ENCODE measurements at regions not wholly inside any gene's neighbourhood (a gene's known extent, or its start where the extent isn't known, plus 50 kb on each side); places are given as distances from the start of the nearest gene placed in this dataset.
"Not testable (repeated sequence)": the region's sequence is repeated elsewhere in the genome, so short reads cannot be mapped to it uniquely, and the experiment has no call there.

DNA sequence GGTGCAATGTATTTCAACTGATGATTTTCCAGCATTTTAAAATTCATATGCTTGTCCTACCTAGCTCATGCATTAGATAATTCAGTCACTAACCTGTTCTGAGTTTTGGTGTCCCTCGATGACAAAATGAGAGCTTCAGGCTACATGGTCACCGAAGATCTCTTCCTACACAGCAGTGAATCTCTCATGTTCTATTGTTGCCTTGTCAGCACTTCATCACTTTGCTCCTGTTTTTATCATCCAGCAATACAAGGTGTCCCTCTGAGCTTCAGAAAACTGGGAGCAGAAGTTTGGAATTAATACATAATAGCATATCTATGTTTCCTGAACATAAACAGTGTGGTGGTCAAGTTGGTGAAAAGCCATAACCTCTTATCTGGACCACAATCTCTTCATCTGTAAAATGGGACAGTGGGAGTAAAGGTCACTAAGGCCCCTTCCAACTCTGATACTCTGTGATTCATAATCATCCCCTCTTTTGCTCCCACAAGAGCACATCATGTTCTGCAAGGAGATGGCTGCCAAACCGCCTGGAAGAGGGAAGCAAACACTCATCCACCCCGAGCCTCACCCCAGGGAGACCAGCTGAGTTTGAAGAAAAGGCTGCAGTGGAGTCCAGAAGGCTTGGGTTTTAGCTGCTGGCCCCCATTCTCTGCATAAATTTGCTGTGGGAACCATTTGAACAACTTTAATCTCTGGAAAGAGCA is 137.9 kb upstream of the F3 start:
- DNase-seq (ENCODE audit: low spot score) = peak; percentile 80
- intact Hi-C loops (cut with DNase I) = no loop called here

DNA sequence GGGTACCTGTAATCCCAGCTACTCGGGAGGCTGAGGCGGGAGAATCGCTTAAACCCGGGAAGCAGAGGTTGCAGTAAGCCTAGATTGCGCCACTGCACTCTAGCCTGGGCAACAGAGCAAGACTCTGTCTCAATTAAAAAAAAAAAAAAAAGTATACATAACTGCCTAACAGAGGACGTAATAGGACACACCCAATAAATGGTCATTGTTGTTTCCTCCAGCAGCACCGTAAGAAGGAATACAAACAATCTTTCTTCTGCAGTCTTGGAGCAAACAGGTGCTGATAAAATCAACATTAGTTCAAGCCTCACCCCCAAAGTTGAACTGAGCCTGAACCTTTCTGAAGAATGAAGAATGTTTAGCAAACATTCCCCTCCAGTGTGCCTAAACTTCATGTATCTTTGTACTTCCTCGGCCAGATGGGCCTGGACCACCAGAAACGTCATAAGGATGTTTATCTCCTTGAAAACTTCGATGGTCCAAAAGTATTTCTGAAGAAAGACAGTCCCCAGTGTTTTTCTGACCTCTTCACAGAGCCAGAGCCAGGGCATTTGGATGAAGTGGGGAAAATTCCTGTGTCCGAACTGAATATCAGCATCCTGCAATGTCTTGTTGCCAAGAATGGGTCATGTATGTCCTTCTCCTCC is 136.8 kb upstream of the F3 start:
- DNase-seq (ENCODE audit: low spot score) = no peak
- peak; percentile 71 for ATAC-seq
- intact Hi-C loops (cut with DNase I) = no loop called here

More for the DNA sequence above, 137.9 kb upstream of the F3 start:
- peak; percentile 89 for ATAC-seq

DNA sequence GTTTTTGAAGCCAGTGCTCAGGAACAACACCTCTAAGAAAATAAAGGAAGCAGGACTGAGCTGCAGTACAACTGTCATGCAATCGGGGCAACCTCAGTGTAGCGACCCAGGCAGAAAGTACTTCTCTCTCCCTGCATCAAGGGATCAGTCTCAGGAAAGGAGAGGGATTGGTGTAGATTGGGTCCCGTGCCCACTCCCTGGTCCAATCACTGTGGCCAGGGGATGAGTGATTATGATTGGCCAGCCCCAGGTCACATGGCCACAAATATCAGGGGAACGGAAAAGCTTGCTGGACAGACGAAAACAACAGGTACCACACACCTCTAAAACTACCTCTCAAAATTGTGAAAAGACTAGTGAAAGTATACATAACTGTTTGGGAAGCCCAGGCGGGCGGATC is 136.2 kb upstream of the F3 start:
- no peak for DNase-seq (ENCODE audit: low spot score)
- intact Hi-C loops (cut with DNase I) = no loop called here
- ATAC-seq = no peak

DNA sequence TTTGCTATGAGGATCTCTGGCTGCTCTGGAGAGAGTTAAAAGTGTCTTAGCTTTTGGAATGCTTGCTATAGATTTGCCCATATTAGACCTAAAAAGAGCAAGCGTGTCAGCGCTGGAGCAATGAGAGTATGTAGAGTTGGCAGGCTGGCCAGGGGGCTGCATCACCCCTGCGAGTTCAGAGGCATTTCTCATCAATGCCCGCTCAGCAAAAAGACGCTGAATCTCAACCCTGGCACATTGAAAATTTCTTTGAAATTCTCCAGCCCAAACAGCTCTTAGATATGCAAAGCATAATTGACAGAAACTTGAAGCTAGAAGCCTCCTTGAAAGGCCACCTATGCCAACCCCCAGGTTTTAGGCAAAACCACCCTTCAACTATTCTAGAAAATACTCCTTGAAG is 135.5 kb upstream of the F3 start:
- ATAC-seq = no peak
- intact Hi-C loops (cut with DNase I) = no loop called here
- DNase-seq (ENCODE audit: low spot score) = no peak

DNA sequence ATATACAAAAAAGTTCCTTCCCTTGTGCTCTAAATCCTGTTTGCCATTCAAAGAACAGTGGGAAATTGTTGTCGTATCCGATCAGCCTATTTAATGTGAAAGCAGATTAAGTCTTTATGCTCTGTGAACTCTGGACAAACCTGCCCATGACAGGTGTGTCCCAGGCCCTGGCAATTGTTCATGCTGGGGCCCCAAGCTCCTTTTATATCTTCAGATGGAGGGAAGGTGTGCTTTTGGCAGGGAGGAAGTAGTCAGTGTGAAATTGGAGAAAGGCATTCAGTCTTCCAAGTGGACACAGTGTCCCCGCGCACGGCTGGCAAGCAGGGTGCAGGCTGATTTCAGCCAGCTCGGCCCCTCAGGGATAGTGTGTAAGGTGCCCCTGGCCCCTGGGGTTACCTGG is 135.1 kb upstream of the F3 start:
- no peak for DNase-seq (ENCODE audit: low spot score)
- no peak for ATAC-seq
- intact Hi-C loops (cut with DNase I) = no loop called here

DNA sequence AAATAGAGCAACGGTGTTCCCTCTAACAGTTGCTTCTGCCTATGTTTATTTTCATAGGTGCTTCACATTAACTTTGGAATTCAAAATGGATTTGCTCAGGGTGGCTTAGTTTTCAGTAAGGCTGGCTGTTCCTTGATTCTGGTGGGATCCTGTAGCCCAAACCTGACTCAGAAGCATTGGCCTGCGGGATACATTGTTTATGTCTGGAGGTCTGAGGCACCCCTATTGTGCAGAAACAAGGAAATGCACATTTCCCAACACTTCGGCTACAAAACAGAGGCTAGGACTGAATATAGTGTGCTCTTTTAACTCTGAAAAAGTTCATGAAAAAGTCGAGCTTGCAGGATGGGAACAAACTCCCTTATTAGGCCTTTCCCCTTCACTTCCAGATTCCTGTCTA is 133.8 kb upstream of the F3 start:
- intact Hi-C loops (cut with DNase I) = no loop called here
- ATAC-seq = no peak
- DNase-seq (ENCODE audit: low spot score) = no peak

DNA sequence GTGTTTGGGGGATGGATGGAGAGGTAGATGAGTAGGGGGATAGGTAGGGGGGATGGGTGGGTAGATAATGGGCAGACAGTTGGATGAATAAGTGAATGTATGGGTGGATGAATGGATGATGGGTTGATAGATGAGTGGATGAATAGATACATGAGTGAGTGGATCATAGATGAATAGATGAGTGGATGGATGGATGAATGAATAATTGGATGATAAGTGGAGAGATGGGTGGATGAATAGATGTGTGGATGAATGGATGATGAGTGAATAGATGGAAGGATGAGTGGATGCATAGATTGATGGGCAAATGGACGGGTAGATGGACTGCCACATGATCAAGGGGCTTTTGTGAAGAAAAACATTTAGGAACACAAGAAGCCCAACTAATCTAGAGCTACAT is 133.3 kb upstream of the F3 start:
- no peak for ATAC-seq
- DNase-seq (ENCODE audit: low spot score) = no peak
- intact Hi-C loops (cut with DNase I) = no loop called here

DNA sequence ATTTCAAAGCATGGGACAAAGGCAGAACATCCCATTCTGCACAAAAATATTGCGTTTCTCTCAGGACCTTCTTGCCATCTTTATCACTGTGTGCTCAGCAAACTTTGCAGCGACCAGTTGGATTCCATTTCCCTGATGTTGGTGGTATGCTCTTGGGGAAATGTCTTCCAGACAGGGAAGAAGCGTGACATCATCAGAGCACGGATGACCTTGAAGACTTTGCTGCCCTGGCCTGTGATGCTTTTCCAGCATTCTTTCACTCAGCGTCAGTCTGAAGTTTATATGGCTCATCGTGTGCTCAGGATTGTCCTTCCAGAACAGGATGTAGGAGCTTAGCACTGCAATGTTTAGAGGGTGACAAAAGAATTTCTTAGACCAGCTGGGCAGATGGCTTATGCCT is 131.4 kb upstream of the F3 start:
- intact Hi-C loops (cut with DNase I) = no loop called here
- DNase-seq (ENCODE audit: low spot score) (no peak), ATAC-seq (no peak)

DNA sequence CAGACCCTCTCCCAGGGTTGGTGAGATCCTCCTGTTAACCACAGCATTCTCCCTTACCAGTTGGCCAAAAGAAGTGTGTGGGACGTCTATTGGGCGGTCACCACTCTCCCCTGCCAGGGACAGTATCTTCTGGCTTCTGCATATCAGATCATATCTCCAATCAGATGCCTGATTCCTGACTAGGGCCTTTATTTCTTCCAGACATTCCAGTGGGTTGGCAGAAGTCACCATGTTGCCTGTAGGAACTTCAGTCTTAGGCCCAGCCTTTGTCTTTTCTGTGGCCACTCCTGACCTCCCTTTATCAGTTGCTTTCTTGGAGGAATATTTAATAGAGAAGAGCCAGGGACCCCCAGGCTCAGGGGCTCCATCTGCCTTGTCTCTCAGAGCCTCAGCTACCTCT is 130.4 kb upstream of the F3 start:
- ATAC-seq = no peak
- intact Hi-C loops (cut with DNase I) = no loop called here
- no peak for DNase-seq (ENCODE audit: low spot score)

DNA sequence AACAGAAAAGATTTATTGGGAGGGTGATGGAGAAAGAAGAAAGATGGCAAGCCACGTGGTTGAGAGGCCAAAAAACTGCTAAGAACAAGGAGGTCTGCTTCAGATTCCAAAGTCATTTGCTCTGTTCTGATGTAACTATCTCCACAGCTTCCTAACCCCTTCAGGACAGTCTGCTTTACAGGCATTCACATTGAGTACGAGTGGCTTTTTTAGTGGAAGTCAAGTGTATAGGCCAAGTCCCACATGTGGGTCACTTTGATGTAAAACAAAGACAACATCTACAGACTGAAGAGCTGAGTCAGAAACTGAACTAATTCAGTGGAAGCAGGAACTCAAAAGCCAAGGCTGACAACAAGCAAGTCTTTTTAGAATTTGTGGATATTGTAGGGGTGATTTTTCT is 128.7 kb upstream of the F3 start:
- no peak for DNase-seq (ENCODE audit: low spot score)
- no peak for ATAC-seq

DNA sequence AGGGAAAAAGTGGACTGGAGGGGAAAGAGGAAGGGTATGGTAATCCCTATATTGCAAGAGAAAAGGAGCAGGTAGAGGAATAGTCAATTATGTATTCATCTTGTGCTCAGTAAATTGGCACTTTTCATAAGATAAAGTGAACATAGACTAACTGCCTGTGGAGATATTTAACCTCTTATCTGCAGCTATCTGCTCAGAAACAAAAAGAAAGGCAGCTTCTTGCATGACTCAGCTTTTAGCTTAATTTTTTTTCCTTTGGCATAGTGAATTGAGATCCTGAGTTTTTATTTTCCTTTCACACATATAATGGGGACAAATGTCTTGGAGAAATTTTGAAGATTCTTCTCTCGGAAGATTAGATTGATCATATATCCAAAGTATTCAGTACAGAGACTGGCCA is 127.6 kb upstream of the F3 start:
- intact Hi-C loops (cut with DNase I) = no loop called here
- ATAC-seq = no peak
- DNase-seq (ENCODE audit: low spot score) = no peak

More for the DNA sequence above, 128.7 kb upstream of the F3 start:
- intact Hi-C loops (cut with DNase I) = no loop called here

DNA sequence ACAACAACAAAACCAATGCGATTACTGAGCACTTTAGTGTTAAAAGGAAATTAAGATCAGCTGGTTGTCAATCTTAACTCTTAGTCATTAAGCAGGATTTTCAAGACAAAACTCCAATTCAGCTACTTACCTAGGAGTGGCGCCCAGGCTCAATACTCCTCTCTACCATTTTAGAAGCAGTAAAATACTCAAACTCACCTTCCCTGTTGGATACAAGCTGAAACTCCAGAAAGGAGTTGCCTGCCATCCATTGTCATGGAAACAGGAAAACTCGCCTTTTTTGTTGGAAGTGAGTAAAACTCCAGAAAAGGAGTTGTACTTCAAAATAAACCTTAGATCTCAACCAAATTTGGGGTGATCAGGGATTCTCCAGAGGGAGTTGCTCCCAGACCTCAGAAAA is 127.0 kb upstream of the F3 start:
- intact Hi-C loops (cut with DNase I) = no loop called here
- DNase-seq (ENCODE audit: low spot score) (no peak), ATAC-seq (no peak)

DNA sequence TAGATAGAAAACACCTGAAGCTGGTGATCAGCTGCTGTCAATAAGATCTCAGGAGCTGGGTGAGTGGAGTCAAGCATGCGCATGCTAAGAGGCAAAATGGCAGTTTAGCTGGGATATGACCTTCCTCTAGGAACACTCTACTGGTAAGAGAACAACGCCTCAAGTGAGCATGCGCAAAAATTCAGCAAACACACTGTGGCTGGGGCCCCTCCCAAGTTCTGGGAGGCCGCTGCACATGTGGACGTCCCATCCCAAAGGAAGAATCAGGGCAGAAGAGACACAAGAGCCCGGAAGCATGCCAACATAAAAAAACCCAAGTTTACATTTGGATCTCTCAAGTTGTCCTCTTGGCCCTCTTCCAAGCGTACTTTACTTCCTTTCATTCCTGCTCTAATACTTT is 126.3 kb upstream of the F3 start:
- intact Hi-C loops (cut with DNase I) = no loop called here
- no peak for DNase-seq (ENCODE audit: low spot score)
- no peak for ATAC-seq

DNA sequence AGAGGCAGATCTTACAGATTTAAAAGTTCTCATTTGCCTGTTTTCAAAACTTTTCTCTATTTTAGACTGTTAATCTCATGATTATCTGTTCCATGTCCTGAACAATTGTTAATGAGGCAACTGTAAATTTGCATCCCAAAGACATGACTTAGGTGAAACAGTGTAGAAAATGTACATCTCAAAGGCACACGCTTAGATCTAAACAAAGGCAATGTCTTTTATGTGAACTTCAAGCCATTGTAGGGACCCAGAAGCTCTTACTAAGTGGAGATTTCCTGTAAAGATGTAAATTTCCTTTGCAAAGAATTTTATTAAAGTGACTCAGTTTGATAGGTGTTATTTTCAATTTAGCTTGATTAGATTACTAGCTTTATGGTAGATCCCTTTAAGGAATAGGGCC is 125.2 kb upstream of the F3 start:
- intact Hi-C loops (cut with DNase I) = no loop called here
- DNase-seq (ENCODE audit: low spot score) = no peak
- no peak for ATAC-seq

DNA sequence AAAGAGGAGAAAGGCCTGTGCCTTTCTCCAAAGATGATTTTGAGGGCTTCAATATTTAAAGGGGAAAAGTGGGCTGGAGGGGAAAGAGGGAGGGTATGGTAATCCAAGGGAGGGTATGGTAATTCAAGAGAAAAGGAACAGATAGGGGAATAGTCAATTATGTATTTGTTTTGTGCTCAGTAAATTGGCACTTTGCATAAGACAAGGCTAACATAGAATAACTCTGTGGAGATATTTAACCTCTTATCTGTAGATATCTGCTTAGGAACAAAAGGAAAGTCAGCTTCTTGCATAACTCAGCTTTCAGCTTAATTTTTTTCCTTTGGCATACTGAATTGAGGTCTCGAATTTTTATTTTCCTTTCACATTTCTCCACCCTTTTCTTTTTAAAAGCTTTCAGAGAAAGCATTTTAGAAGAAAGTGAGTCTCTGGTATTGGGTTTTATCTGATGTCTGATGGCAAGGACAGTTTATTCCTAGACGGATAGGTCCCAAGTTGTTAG is 119.9 kb upstream of the F3 start:
- ATAC-seq = no peak
- DNase-seq (ENCODE audit: low spot score) = no peak
- intact Hi-C loops (cut with DNase I) = no loop called here

DNA sequence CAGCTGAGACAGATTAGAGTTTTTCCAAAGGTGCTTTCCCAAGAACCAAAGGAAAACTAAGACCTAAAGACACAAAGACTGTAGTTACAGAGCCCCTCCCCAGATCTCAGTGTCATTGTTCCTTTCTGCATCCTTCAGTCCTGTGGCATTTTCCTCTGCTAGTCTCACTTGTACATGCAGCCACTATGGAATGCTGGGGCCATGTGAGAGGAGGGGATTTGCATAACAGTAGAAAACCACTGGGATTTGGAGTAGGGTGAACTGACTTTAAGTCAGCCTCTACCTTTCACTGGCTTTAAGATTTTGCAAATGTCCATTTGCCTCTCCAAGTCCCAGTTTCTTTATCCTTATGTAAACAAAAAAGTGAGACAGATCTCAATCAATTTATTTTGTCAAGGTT is 119.4 kb upstream of the F3 start:
- ATAC-seq (no peak), DNase-seq (ENCODE audit: low spot score) (no peak)
- intact Hi-C loops (cut with DNase I) = no loop called here

DNA sequence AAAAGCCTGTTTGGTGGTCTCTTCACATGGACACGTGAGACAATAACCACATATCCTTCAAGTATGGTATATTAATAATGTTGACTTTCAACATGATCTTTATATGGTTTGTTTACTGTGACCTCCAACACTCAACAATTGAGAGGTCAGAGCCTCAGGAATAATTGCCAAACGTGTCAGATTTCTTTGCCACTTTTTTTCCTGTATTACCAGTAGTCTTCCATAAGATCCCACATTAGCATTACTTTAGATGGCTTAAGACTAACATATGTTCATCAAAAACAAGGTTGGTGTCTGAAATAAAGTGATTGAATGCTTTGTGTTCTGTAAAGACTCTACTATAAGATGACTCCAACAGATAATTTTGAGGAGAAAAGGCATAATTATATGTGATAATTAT is 118.7 kb upstream of the F3 start:
- no peak for DNase-seq (ENCODE audit: low spot score)
- ATAC-seq = no peak
- intact Hi-C loops (cut with DNase I) = no loop called here

DNA sequence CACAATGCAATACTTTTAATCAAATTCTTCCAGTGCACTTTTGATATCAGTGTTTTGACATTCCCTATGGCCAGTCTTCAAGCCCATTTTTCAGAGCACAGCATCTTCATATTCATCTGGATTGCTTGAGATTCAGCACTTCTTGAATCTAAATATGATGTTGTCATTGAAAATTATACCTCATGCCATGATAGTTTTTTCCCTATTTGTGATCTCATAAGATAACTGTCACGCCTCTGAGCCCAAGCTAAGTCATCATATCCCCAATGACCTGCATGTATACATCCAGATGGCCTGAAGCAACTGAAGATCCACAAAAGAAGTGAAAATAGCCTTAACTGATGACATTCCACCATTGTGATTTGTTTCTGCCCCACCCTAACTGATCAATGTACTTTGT is 117.6 kb upstream of the F3 start:
- ATAC-seq; intact Hi-C loops (cut with DNase I); DNase-seq (ENCODE audit: low spot score): not testable (repeated sequence)

DNA sequence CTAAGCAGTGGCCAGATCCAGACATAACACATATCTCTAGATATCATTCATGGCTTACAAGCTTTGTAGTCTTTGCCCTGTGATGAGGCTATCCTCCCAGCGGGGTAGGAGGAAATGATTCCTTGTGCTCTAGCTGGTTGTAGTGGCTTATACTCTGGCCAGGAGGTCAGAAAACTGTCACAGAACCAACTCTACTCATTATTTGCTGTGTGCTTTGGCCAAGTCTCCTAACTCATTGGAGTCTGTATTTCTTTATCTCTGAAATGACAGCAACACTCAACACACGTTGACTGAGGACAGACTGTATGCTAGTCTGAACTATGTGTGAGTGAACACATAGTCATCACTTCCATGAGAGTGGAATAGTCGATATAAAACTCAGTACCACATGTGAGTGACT is 116.7 kb upstream of the F3 start:
- no peak for DNase-seq (ENCODE audit: low spot score)
- intact Hi-C loops (cut with DNase I) = no loop called here
- ATAC-seq = peak; percentile 86

DNA sequence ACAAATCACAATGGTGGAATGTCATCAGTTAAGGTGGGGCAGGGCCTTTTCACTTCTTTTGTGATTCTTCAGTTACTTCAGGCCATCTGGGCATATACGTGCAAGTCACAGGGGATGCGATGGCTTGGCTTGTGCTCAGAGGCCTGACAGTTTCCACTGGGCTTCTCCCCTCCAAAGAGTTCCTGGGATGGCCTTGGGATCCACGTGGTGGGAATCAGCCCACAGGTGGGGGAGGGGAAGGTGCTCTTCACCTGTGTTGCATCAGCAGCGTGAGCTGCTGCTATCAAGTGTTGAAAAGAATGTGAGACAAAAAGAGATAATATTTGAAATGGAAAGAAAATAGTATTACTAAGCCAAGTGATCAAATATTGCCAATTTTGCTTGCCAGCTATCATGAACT is 116.2 kb upstream of the F3 start:
- DNase-seq (ENCODE audit: low spot score); intact Hi-C loops (cut with DNase I): not testable (repeated sequence)

DNA sequence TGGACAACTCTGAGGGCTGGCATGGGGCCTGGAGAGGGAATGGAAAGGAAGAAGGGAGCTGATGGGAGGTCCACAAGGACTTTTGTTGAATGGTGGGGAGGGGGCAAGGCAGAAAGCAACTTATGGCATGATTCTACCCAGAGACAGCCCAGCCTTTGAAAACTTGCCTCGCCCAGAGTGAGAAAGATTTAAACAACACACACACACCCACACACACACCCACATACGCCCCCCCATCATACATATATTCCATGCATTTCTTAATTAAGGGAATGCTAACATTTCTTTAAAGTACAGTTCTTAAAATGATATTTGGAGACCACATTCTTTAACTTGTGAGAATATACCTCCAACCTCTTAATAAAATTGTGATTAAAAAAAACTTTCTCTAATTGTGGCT is 115.4 kb upstream of the F3 start:
- intact Hi-C loops (cut with DNase I) = no loop called here
- no peak for ATAC-seq
- DNase-seq (ENCODE audit: low spot score) = no peak

More for the DNA sequence above, 116.2 kb upstream of the F3 start:
- peak; percentile 19 for ATAC-seq

Data from sciatic nerve (tissue), 2 donors.